Keratinocyte (primary cell): ENCODE measurements at regions not wholly inside any gene's neighbourhood (a gene's known extent, or its start where the extent isn't known, plus 50 kb on each side); places are given as distances from the start of the nearest gene placed in this dataset.
A peak's percentile ranks its signal among the peaks of the same experiment; 100 is the strongest.

Experiments
- DNase-seq: peaks from one replicate; pipeline ENCODE4 v3.0.0-alpha.2; 2011; ENCODE audit warnings: low read depth, missing footprints, low spot score
- FAIRE-seq: peaks from 2 replicates; lab custom pipeline; 2011; peaks lifted over from hg19 to GRCh38; lab: Jason Lieb, UNC
- H2AFZ ChIP-seq: 2 replicates; pipeline ENCODE4 v1.6.0; 2012; ENCODE audit warnings: low read length, control low read depth, inconsistent platforms; ENCODE audit not compliant: control insufficient read depth
- H3K27ac ChIP-seq: 2 replicates; pipeline ENCODE4 v1.5.1; 2011; ENCODE audit warnings: low read length; ENCODE audit not compliant: control insufficient read depth, insufficient read depth
- H3K27me3 ChIP-seq: 3 replicates; pipeline ENCODE4 v1.6.0; 2011; ENCODE audit warnings: low read length; ENCODE audit not compliant: control insufficient read depth, insufficient read depth; ENCODE audit errors: extremely low read depth
- H3K36me3 ChIP-seq, 2 experiments: 2 replicates in 1 of 2; 3 replicates in 1 of 2; pipeline ENCODE4 v1.5.1; 2011; ENCODE audit warnings: low read length in 2 of 2, mild to moderate bottlenecking in 1 of 2; ENCODE audit not compliant: control insufficient read depth in 2 of 2, insufficient read depth in 2 of 2; ENCODE audit errors: extremely low read depth in 1 of 2
- H3K4me1 ChIP-seq: 3 replicates; pipeline ENCODE4 v1.5.1; 2011; ENCODE audit warnings: low read length; ENCODE audit not compliant: control insufficient read depth, insufficient read depth; ENCODE audit errors: extremely low read depth
- H3K4me2 ChIP-seq: 3 replicates; pipeline ENCODE4 v1.6.0; 2011; ENCODE audit warnings: low read depth, low read length; ENCODE audit not compliant: control insufficient read depth, insufficient read depth; ENCODE audit errors: extremely low read depth
- H3K4me3 ChIP-seq, 3 experiments: fragments of 200-600 bp in 1 of 3; sonication (generic) in 1 of 3; 2 replicates in 2 of 3; 3 replicates in 1 of 3; pipeline ENCODE4 v1.5.1; 2011 to 2016; ENCODE audit warnings: low read length in 3 of 3, mild to moderate bottlenecking in 3 of 3, control low read depth in 2 of 3, inconsistent platforms in 1 of 3, low read depth in 1 of 3, mixed read lengths in 1 of 3, mixed run types in 1 of 3, moderate library complexity in 1 of 3; ENCODE audit not compliant: control insufficient read depth in 2 of 3, insufficient read depth in 2 of 3; ENCODE audit errors: extremely low read depth in 1 of 3
- H3K79me2 ChIP-seq: 2 replicates; pipeline ENCODE4 v1.6.0; 2012; ENCODE audit warnings: low read length; ENCODE audit not compliant: control insufficient read depth, insufficient read depth
- H3K9ac ChIP-seq: 3 replicates; pipeline ENCODE4 v1.6.0; 2011; ENCODE audit warnings: low read length; ENCODE audit not compliant: control insufficient read depth, insufficient read depth; ENCODE audit errors: extremely low read depth
- H3K9me1 ChIP-seq: 3 replicates; pipeline ENCODE4 v1.6.0; 2011; ENCODE audit warnings: low read length; ENCODE audit not compliant: control insufficient read depth, insufficient read depth; ENCODE audit errors: extremely low read depth
- H3K9me3 ChIP-seq: 2 replicates; pipeline ENCODE4 v1.5.1; 2012; ENCODE audit warnings: low read depth, low read length; ENCODE audit not compliant: control insufficient read depth
- H4K20me1 ChIP-seq: 3 replicates; pipeline ENCODE4 v1.6.0; 2011; ENCODE audit warnings: low read length; ENCODE audit not compliant: control insufficient read depth, insufficient read depth; ENCODE audit errors: extremely low read depth
- EZH2 ChIP-seq: IDR thresholded peaks from one replicate; pipeline ENCODE4 v1.6.1; 2012; ENCODE audit warnings: inconsistent platforms, mild to moderate bottlenecking, low read length, moderate library complexity
- dilution Hi-C: fragments of 300-500 bp; cut with MboI; formaldehyde crosslinking; loops from one replicate; pipeline ENCODE4 v1.7.0; 2020; ENCODE audit warnings: low sequenced_read_pairs; ENCODE audit not compliant: extremely low pct_ligation_motif_present
- TF ChIP-seq, protein P1 (sequence below), 3 experiments: IDR thresholded peaks in 1 of 3; conservative IDR thresholded peaks in 1 of 3; optimal IDR thresholded peaks in 1 of 3; 2 replicates in 2 of 3; 3 replicates in 1 of 3; pipeline versions ENCODE3 to v1.5.1; 2011; ENCODE audit warnings: low read length in 3 of 3, mild to moderate bottlenecking in 3 of 3, moderate library complexity in 2 of 3, control low read depth in 1 of 3, inconsistent platforms in 1 of 3; ENCODE audit not compliant: insufficient read depth in 2 of 3; ENCODE audit errors: extremely low read depth in 1 of 3

DNA sequence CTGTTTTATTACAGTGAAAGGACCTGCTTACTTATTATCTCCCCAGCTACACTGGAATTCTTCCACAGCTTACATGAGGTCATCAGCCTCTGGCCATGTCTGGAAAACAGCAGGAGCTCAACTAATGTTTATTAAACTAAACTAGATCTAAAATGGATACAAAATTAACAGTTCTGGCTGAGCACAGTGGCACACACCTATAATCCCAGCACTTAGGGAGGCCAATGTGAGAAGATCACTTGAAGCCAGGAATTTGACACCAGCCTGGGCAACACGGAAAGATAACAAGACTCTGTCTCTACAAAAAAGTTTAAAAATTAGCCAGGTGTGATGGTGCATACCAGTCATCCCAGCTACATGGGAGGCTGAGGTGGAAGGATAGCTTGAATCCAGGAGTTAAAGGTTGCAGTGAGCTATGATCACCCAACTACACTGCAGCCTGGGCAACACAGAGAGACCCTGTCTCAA is 220.8 kb upstream of the MARCKS start:
- TF ChIP-seq, protein P1, sequence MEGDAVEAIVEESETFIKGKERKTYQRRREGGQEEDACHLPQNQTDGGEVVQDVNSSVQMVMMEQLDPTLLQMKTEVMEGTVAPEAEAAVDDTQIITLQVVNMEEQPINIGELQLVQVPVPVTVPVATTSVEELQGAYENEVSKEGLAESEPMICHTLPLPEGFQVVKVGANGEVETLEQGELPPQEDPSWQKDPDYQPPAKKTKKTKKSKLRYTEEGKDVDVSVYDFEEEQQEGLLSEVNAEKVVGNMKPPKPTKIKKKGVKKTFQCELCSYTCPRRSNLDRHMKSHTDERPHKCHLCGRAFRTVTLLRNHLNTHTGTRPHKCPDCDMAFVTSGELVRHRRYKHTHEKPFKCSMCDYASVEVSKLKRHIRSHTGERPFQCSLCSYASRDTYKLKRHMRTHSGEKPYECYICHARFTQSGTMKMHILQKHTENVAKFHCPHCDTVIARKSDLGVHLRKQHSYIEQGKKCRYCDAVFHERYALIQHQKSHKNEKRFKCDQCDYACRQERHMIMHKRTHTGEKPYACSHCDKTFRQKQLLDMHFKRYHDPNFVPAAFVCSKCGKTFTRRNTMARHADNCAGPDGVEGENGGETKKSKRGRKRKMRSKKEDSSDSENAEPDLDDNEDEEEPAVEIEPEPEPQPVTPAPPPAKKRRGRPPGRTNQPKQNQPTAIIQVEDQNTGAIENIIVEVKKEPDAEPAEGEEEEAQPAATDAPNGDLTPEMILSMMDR (optimal IDR thresholded peaks at IDR 0.05 in 1 of 3, IDR thresholded peaks at IDR 0.05 in 1 of 3, conservative IDR thresholded peaks at IDR 0.05 in 1 of 3; ENCODE audit: extremely low read depth in 1 of 3, insufficient read depth in 2 of 3, low read length in 3 of 3), result no peak
- no peak for TF ChIP-seq EZH2
- Histone ChIP-seq H3K27me3 (no peaks in the 10 kb centered on the region), H3K36me3 (no peaks in the 10 kb centered on the region), H3K9ac (no peak overlapping the region), H4K20me1 (no peaks in the 10 kb centered on the region), H3K79me2 (no peaks in the 10 kb centered on the region), H3K4me3 (no peak overlapping the region), H3K4me1 (peaks cover 36% of the 10 kb centered on the region), H3K9me3 (no peaks in the 10 kb centered on the region), H3K4me2 (no peak overlapping the region), H2AFZ (peak overlapping the region; percentile 54), H3K27ac (peak overlapping the region; percentile 38), H3K9me1 (no peaks in the 10 kb centered on the region)
- DNase-seq, result no peak
- FAIRE-seq, result no peak
- dilution Hi-C loops, result no loop called here

DNA sequence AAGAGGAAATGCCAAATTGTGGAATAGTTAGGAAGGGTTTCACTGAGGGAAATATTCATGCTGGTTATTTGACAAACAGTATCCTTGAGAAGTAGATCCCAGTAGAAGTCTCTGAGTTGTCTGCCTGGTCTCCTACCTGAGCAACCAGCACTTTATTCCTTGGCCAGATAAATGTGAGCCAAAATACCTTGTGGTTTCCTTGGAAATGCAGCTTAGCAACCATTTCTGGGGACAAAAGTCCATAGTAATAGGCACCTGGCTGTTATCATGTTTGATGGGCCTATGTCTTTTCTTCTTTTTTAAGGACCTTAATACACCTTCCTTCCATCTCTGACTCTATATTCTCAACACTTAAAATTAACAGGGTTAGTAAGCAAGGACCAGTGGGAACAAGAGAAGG is 217.1 kb upstream of the MARCKS start:
- Histone ChIP-seq H3K9me1 (no peaks in the 10 kb centered on the region), H4K20me1 (no peaks in the 10 kb centered on the region), H3K9me3 (no peaks in the 10 kb centered on the region), H3K27ac (no peak overlapping the region), H3K79me2 (no peaks in the 10 kb centered on the region), H3K9ac (no peak overlapping the region), H3K4me1 (peaks cover 30% of the 10 kb centered on the region), H3K4me3 (no peak overlapping the region), H3K4me2 (no peak overlapping the region), H3K36me3 (no peaks in the 10 kb centered on the region), H2AFZ (no peak overlapping the region), H3K27me3 (no peaks in the 10 kb centered on the region)
- DNase-seq, result no peak
- TF ChIP-seq, protein P1 (optimal IDR thresholded peaks at IDR 0.05 in 1 of 3, IDR thresholded peaks at IDR 0.05 in 1 of 3, conservative IDR thresholded peaks at IDR 0.05 in 1 of 3; ENCODE audit: extremely low read depth in 1 of 3, insufficient read depth in 2 of 3, low read length in 3 of 3), result no peak
- no peak for TF ChIP-seq EZH2
- no peak for FAIRE-seq
- dilution Hi-C loops, result no loop called here
